SW480 (cell line): ENCODE measurements at regions not wholly inside any gene's neighbourhood (a gene's known extent, or its start where the extent isn't known, plus 50 kb on each side); places are given as distances from the start of the nearest gene placed in this dataset.
A peak's percentile ranks its signal among the peaks of the same experiment; 100 is the strongest.
"Not testable (repeated sequence)": the region's sequence is repeated elsewhere in the genome, so short reads cannot be mapped to it uniquely, and the experiment has no call there.

Source experiments
- DNase-seq: peaks from one replicate; pipeline ENCODE4 v3.0.0-alpha.2; 2016; ENCODE audit warnings: low spot score

DNA sequence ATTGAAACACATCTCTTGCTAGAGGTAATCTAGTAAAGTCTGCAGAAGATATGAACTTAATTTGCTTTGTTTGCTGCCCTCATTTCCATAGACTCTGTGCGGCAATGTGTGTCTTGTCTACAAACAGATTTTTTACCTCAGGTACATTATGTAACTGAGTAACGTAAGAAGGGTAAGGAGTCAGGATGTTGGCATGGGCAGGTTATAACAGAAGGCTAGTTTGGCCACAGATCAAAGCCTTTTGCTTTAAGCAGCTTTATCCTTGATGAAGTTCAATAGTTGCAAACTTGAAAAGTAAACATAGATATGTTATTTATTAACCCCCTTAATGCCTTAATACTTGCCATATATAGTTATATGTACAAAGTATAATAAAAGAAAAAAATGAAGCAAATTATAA, 391.6 kb upstream of the FKBP1C start:
- no peak for DNase-seq

DNA sequence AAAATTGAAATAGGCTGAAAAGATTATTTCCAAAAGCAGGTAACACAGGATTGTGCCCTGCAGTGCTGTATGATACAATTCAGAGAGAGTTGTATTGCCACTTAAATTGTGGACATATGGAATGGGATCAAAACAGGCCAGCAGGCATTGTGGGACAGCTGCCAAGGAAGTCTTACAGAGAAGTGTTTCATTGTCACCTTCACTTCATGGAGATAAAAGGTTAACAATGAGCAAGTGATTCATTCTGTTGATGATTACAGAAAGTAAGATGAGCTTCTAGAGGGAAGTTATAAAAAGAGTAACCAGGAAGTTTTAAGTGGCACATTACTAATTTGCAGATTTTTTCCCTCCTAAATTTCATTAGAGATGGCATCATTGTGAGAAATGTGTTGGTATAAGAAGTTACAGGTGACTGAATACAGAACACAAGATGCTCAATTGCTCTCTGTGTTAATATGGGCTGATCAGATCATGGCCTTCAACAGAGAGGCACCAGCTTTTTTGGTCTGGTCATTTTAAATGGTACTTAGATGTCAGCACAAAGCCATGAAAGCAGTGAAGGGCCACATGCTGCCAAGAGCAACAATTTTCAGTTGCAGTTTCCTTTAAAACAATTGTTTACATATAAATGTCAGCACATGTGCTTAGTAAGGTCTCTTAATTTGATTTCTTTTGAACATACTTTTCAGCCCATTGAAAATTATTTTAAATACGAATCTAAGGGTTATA, 402.5 kb upstream of the FKBP1C start:
- DNase-seq = no peak

DNA sequence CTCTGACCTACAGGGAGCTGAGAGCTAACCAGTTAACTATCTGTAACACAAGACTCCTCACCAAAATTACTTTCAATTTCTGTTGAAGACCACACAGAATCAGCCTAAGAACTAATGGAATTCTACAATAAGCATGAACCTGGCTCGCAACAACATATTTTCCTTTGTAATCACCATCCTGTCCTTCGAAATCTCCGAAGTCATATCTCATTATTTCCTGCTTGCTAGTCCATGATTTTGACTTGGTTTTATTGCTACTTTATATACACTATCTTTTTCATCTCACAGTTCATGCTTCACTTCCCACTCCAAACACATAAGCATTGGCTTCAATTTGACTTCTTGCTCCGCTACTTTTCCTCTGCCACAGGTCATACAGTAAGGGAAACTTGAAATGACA, 405.8 kb upstream of the FKBP1C start:
- no peak for DNase-seq

DNA sequence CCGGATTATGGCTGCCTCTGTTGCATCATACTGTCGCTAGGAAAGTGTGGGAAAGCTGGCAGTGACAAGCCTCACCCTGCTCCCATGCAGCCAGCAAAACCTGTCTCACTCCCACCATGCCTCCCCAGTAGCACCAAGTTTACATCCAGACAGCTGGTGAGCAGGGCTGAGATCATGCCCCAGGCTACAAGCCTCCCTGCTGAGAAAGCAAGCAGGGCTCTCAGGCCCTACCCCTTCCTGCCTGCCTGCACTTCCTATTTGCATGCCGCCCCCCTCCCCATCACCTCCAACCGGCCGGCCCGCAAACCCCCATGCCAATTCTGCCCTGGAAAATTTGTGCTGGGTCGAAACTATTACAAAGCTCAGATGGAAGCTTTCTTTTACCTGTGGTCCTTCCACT, 408.2 kb upstream of the FKBP1C start:
- no peak for DNase-seq

DNA sequence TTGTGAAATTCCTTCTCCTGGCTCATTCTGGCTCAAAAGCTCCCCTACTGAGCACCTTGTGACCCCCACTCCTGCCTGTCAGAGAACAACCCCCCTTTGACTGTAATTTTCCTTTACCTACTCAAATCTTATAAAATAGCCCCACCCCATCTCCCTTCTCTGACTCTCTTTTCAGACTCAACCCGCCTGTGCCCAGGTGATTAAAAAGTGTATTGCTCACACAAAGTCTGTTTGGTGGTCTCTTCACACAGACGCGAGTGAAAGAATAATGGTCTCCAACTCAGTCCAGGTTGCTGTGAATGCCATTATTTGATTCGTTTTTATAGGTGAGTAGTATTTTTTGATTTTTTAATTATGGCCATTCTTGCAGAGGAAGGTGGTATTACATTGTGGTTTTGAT, 414.1 kb upstream of the FKBP1C start:
- no peak for DNase-seq

DNA sequence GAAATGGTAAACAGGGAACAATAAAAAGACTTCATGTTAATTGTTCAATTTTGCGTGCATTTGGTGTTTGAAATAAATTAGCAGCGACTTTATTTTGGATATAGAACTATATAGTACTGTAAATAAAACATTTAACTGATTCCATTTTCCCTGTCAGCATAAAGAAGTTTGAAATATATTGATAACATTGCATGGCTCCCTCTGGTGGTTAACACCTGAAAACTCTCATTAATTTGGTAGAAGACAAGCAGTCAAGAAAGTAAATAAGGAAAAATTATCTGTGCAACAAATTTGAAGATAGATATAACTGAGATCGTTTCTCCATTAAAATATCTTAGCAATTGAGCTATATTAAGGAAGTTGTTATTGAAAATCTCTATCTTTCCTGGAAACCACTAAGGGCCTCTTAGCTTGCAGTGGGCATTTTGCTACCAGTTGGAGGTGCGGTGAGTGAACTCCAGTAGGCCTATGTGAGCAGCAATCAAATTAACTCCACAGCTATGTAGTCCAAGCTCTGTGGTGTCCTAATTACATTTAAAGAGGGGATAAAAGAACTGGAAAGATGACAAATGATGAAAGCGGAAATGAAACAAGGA, 435.7 kb upstream of the FKBP1C start:
- peak; percentile 7 for DNase-seq

DNA sequence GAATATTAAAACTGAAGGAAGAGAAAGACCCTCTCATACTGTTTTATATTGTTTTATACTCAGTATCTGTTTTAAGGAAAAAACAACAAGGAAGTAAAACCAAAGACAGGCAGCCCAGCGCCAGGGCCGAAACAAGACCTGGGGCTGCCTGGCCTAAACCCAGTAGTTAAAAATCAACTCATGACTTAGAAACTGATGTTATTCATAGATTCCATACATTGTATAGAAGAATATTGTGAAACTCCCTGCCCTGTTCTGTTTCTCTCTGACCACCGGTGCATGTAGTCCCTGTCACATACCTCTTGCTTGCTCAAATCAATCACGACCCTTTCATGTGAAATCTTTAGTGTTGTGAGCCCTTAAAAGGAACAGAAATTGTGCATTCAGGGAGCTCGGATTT, 445.1 kb upstream of the FKBP1C start:
- DNase-seq = not testable (repeated sequence)

DNA sequence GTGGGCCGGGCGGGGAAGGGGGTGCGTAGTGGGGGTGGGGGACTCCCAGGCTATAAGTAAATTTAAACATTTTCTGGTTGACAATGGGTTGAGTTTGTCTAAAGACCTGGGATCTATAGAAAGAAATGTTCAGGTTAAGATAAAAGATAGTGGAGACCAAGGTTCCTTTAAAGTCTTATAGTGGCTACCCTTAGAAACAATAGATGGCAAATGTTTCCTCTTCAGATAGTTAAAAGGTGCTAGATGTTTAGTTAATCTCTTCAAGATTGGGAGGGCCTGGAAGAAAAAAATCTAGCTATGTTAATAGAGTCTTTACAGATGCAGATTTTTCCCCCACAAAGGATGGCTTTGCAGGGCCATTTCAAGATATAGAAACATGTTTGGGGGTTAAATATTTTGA, 446.4 kb upstream of the FKBP1C start:
- DNase-seq = no peak

DNA sequence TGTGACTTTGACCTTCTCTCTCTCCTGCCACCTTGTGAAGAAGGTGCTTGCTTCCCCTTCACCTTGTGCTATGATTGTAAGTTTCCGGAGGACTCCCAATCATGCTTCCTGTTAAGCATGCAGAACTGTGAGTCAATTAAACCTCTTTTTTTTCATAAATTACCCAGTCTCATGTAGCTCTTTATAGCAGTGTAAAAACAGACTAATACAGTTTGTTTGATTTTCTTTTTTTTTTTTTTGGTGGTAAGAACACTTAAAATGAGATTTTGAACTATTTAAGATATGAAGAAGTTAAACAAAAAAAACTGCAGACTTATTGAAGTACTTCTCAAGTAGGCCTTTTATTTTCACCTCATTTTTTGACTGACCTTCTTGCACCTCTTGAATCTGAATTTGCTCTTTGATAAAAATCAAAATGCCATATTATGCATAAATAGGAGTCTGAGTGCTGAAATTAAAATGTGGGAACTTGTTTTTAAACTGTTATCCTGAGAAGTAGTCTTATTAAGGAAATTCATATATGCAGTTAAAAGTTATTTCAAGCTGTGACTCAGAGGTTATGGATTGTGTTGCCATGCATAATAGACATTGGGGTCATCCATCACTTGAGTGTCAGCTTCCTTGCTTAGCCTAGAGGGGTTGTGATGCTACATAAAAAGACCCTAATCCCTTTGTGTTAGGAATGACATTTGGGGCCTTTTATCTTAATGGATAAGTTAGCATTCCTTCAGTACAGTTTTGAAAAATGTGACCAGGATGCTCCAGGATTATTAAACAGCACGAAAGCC, 447.9 kb upstream of the FKBP1C start:
- DNase-seq = no peak

DNA sequence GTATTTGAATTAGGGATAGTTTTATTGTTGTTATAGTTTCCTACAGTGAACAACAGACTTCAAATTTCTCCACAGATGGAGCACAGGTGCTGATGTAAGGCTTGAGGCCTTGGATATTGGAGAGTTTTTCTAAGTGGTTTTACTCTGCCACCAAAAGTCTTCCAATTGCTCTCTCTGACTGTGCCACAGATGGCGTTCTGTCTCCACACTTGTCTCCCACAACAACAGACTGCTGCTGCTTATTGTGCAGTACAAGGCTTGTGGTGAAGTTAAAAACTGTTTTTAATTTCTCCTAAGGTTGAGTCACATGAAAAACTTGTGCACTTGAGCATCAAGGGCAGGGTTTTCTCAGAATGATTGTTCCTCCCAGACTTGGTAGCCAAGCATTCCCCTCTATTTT, 460.9 kb upstream of the KHDRBS2 start:
- no peak for DNase-seq

DNA sequence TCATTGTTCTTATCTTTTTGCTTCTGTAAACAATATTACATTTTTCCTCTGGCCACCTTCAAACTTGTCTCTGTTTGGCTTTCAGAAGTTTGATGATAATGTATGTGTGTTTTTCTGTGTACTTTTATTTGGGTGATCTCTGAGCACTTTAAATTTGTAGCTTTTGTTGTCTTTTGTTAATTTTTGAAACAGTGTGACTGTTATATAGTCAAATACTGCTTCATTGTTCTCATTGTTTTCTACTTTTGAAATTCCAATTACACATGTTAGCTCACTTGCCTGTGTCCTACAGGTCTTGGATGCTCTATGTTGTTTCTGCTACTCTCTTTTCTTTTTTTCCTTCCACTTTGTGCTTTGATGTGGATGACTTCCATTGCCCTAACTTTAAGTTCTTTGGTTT, 460.1 kb upstream of the KHDRBS2 start:
- no peak for DNase-seq

DNA sequence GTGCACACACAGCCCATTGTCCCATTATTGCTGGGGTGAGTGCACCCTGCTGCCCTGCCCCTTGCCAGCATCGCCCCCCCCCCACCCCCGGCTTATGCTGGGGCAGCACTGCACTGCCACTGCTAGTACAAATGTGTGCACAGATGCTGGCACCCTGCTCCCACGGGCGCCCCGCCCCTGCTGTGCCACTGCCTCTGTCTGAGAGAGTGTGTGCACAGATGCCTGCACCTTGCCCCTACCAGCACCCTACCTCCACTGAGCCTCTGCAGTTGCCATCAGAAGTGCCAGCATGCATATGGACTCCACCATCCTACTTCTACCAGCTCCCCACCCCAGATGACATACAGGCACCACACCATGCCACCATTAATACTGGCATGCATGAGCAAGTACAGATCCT, 454.6 kb upstream of the KHDRBS2 start:
- no peak for DNase-seq

DNA sequence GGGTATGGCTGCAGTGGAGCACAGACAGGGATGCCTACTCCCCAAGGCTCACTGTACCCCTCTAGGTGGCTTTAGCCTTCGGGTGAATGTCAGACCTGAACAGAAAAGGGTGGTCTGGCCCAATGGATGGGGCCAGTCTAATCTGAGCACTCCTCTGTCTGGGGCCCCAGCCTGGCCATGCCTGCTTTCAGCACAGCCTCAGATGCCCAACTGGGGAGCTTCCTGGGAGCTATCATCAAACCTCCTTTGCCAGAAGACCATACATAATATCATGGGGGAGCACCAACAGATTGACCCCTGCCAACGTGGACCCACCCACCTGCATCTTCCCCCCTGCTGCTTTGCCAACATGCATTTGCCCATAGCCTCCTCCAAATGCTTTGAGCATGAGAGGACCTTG, 454.1 kb upstream of the KHDRBS2 start:
- DNase-seq = no peak

DNA sequence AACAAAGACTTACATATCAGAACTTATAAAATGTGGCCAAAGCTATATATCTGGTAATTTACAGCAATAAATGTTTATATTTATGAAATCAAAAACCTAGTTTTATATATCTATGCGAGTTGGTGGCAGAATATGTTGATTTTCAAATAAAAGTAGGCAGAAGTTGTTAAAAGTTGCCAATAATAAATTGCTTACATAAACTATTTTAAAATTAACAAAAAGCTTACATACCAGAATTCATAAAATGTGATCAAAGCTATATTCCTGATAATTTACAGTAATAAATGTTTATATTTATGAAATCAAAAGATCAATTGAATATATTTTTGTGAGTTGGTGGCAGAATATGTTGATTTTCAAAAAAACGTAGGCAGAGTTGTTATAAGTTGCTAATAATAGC, 451.8 kb upstream of the KHDRBS2 start:
- DNase-seq = no peak

DNA sequence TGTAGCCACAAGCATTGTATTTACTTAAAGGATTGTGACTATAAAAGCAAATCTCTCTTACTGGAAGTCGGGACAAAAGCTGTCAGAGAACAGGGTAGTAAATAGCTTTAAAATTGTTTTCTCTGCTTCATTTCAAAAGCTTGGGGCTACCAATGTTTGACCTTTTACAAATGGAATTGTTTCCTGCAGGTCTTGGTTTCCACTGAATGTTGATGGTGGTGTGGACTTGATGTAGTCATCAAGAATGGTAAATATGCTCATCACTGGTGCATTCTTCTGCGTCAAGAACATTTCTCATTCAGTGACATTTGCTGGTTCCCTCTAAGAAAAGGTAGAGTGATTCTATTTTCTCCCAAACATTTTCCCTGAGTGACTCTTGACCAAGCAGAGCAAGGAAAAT, 435.4 kb upstream of the KHDRBS2 start:
- no peak for DNase-seq

DNA sequence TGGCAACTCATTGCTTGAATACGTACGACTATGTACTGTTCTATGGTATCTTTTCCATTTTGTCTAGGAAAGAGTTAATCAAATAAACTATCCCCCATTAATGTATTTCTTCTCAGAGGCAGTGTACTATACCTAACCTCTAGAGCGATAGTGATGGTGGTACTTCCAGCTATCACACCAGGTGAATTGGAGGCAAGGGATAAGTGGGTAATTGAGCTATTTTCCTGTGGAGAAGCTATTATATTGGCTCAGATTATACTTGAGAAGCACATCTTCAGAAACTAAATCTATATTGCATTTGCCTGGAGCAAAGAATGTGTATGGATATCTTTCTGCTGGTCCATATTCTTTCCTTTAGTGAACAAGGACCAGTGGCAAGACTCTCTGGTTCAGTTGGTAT, 430.7 kb upstream of the KHDRBS2 start:
- no peak for DNase-seq

DNA sequence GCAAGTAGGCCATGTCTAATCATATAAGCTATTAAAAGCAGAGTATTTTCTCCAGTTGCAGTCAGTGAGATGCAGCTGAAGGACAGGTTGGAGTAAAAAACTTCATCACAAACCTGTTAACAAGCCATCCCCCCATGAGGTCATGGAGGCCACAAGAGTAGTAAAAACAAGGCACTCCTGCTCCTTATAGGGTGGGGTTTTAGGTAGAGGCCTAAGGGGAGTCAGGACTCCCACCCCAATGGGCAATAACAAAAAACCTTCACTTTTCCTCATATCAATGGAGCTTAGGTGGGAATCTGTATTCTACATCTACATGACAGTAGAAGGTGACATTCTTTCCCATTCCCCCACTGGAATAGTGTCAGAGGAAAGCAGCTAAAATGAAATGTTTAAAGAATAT, 428.1 kb upstream of the KHDRBS2 start:
- DNase-seq = no peak

DNA sequence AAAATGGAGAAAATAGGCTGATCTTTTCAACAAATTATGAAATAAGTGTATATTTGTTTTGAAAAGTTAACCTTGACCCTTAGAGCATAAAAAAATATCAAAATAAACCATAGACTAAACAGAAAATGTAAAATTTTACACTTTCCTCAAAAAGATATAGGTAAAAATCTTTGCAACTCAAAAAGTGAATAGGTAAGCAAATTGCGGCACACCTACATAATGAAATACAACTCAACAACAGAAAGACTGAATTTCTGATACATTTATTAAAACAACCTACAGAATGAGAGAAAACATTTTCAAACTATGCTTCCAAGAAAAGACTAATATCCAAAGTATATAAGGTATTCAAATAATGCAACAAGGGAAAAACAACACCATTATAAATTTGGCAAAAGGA, 425.7 kb upstream of the KHDRBS2 start:
- DNase-seq = no peak

DNA sequence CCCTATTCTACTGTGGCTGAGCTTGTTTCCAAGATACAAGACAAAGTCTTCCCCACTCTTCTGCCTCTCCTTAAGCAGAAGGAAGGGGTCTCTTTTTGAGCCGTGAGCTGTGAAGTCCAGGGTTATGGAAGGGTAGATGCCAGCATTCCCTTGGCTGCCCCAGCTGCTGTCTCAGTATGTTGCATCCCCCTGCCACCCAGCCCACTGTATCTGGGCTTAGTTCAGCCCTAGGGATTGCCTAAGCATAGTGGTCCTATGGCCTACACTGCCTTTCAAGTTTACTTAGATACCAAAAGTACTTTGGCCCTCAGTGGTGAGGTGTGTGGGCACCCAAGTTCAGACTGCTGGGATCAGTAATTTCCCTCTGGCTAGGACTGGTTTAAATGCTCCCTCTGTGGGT, 421.9 kb upstream of the KHDRBS2 start:
- DNase-seq = no peak

DNA sequence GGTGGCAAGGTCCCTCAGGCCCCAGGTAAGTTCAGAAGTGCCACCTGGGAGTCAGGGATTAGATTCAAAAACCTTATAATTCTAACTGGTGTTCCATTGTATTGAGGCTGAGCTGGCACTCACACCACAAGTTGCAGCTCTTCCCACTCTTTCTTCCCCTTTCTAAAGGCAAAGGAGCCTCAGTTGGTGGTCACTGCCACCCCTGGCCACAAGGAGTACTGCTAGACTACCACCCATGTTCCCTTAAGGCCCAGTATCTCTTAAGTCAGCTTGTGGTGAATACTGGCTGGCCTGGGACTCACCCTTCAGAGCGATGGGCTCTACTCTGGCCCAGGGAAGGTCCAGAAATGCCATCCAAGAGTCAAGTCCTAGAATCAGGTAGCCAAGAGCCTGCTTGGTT, 421.1 kb upstream of the KHDRBS2 start:
- DNase-seq = no peak

DNA sequence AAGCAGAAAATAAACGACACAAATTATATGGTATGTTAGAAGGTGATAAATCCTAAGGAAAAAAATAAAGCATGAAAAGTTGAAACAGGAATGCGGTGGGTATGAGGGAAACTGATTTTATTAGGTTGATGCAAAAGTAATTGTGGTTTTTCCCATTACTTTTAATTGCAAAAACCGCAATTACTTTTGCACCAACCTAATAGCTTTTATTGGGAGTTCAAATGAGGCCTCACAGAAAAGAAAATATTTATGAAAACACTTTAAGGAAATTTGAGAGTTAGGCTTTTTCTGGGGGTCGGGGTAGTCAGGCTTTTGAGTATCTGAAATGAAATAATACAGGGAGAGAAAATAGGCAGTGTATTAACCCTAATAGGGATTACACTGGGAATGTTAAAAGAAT, 397.0 kb upstream of the KHDRBS2 start:
- DNase-seq = no peak

DNA sequence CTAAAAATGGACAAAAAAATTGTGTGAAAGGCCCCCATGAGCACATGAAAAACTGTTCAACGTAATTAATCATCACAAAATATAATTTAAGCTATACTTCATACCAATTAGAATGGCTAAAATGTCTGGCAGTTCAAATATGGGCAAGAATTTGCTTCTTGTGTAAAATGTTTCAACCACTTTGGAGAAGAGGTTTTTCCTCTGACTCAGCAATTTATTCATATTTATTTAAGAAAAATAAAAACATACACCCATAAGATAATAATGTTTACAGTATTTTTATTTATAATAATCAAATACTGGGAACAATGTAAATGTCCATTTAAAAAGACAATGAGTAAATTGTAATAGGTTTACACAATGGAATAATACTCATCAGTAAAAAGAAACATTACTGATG, 395.1 kb upstream of the KHDRBS2 start:
- DNase-seq = no peak

DNA sequence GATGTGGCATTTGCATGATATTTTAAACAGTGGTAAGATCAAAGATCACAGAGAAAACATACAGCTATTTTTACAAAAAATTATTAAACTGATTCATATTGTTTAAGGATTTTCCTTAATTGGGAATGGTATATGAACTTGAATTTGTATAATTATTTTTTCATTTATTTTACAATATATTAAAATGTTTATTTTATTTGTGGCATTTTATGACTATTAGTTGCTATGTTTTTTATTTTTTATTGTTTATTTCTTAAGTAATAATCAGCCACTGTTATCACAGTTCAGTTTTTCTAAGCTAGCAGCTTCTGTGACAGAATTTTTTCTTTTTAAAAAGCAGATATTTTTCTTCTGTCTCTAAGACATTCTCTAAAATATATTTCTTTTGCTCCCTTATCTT, 387.0 kb upstream of the KHDRBS2 start:
- DNase-seq = no peak
